NAMALWA (cell line): ENCODE measurements at regions not wholly inside any gene's neighbourhood (a gene's known extent, or its start where the extent isn't known, plus 50 kb on each side); places are given as distances from the start of the nearest gene placed in this dataset.

Experiments used
- DNase-seq: peaks from one replicate; pipeline ENCODE4 v3.0.0-alpha.2; 2015; ENCODE audit warnings: low spot score

GRCh38 chr2:20110876-20111275 is 59.4 kb upstream of the LAPTM4A start:
- DNase-seq = no peak

- no peak for DNase-seq
These were observed 59.0 kb upstream of the LAPTM4A start for GRCh38 chr2:20110383-20110782.

GRCh38 chr2:20108655-20109396 is 57.4 kb upstream of the LAPTM4A start:
- DNase-seq = no peak

GRCh38 chr2:20107776-20108175 is 56.3 kb upstream of the LAPTM4A start:
- DNase-seq = no peak

- no peak for DNase-seq
These were observed 55.9 kb upstream of the LAPTM4A start for GRCh38 chr2:20107352-20107751.

GRCh38 chr2:20106746-20107145 is 55.3 kb upstream of the LAPTM4A start:
- DNase-seq = no peak

GRCh38 chr2:20104900-20105545 is 53.6 kb upstream of the LAPTM4A start:
- no peak for DNase-seq

- peak; percentile 37 for DNase-seq
These were observed 52.1 kb upstream of the LAPTM4A start for GRCh38 chr2:20103530-20103929.
